Fibroblast of lung (primary cell): ENCODE measurements at regions not wholly inside any gene's neighbourhood (a gene's known extent, or its start where the extent isn't known, plus 50 kb on each side); places are given as distances from the start of the nearest gene placed in this dataset.

Source experiments
- DNase-seq, 2 donors: peaks; one replicate each; pipeline versions ENCODE4 v3.0.0 to v3.0.0-alpha.2; 2010; ENCODE audit warnings: low read depth in 2 of 2
- H2AFZ ChIP-seq: 2 replicates; pipeline ENCODE4 v1.5.1; 2012; ENCODE audit warnings: low read length, control low read depth, inconsistent platforms
- H3K27ac ChIP-seq: 2 replicates; pipeline ENCODE4 v1.5.1; 2011; ENCODE audit warnings: low read length, control low read depth; ENCODE audit not compliant: insufficient read depth
- H3K27me3 ChIP-seq: 2 replicates; pipeline ENCODE4 v1.5.1; 2011; ENCODE audit warnings: mild to moderate bottlenecking, low read length; ENCODE audit not compliant: control insufficient read depth, insufficient read depth
- H3K36me3 ChIP-seq: 2 replicates; pipeline ENCODE4 v1.5.1; 2011; ENCODE audit warnings: low read length; ENCODE audit not compliant: control insufficient read depth, insufficient read depth
- H3K4me1 ChIP-seq: 2 replicates; pipeline ENCODE4 v1.5.1; 2011; ENCODE audit warnings: low read length; ENCODE audit not compliant: control insufficient read depth, insufficient read depth; ENCODE audit errors: extremely low read depth
- H3K4me2 ChIP-seq: 2 replicates; pipeline ENCODE4 v1.5.1; 2011; ENCODE audit warnings: low read length, control low read depth; ENCODE audit not compliant: insufficient read depth; ENCODE audit errors: extremely low read depth
- H3K4me3 ChIP-seq, 4 experiments: fragments of 200-600 bp in 1 of 4; sonication (generic) in 1 of 4; replicated peaks in 1 of 4; 2 replicates each; pipeline ENCODE4 v1.5.1; 2011 to 2016; ENCODE audit warnings: low read length in 4 of 4, low read depth in 3 of 4, mild to moderate bottlenecking in 3 of 4, control low read depth in 2 of 4, inconsistent platforms in 1 of 4, mixed read lengths in 1 of 4; ENCODE audit not compliant: insufficient read depth in 1 of 4; ENCODE audit errors: control extremely low read depth in 1 of 4
- H3K79me2 ChIP-seq: 2 replicates; pipeline ENCODE4 v1.5.1; 2012; ENCODE audit warnings: mild to moderate bottlenecking, low read length, inconsistent platforms; ENCODE audit not compliant: control insufficient read depth, insufficient read depth
- H3K9ac ChIP-seq: 2 replicates; pipeline ENCODE4 v1.5.1; 2011; ENCODE audit warnings: mild to moderate bottlenecking, low read length, control low read depth; ENCODE audit not compliant: insufficient read depth
- H3K9me3 ChIP-seq: 2 replicates; pipeline ENCODE4 v1.5.1; 2012; ENCODE audit warnings: low read depth, low read length; ENCODE audit not compliant: control insufficient read depth, insufficient read depth
- H4K20me1 ChIP-seq: 2 replicates; pipeline ENCODE4 v1.5.1; 2011; ENCODE audit warnings: low read length; ENCODE audit not compliant: control insufficient read depth, insufficient read depth; ENCODE audit errors: extremely low read depth
- CTCF ChIP-seq, 2 donors: IDR thresholded peaks in 1 of 2; conservative IDR thresholded peaks in 1 of 2; 1 replicate in 1 of 2; 2 replicates in 1 of 2; pipeline ENCODE4 v1.5.1; 2011 to 2012; ENCODE audit warnings: low read length in 2 of 2, control low read depth in 1 of 2, inconsistent platforms in 1 of 2, low read depth in 1 of 2, mild to moderate bottlenecking in 1 of 2
- EZH2 ChIP-seq: IDR thresholded peaks from 2 replicates; pipeline ENCODE4 v1.5.1; 2012; ENCODE audit warnings: low read length, control low read depth, mild to moderate bottlenecking; ENCODE audit errors: missing control alignments

GRCh38 chr13:87123987-87124784 lies 547.0 kb upstream of the SLITRK5 start:
- no peaks in the 10 kb centered on the region for H3K79me2 ChIP-seq
- H3K27me3 ChIP-seq, result no peaks in the 10 kb centered on the region
- H3K27ac ChIP-seq, result no peak overlapping the region
- H3K36me3 ChIP-seq, result no peaks in the 10 kb centered on the region
- TF ChIP-seq EZH2 (no peak), CTCF (conservative IDR thresholded peaks at IDR 0.05 in 1 of 2, IDR thresholded peaks at IDR 0.05 in 1 of 2; ENCODE audit: low read depth in 1 of 2, low read length in 2 of 2) (no peak)
- H3K4me1 ChIP-seq, result no peaks in the 10 kb centered on the region
- H4K20me1 ChIP-seq, result no peaks in the 10 kb centered on the region
- H3K9me3 ChIP-seq, result no peaks in the 10 kb centered on the region
- no peak overlapping the region for H3K4me2 ChIP-seq
- H3K9ac ChIP-seq, result no peak overlapping the region
- H2AFZ ChIP-seq, result no peak overlapping the region
- peak; percentile 100 for DNase-seq
- no peak overlapping the region for H3K4me3 ChIP-seq

DNA sequence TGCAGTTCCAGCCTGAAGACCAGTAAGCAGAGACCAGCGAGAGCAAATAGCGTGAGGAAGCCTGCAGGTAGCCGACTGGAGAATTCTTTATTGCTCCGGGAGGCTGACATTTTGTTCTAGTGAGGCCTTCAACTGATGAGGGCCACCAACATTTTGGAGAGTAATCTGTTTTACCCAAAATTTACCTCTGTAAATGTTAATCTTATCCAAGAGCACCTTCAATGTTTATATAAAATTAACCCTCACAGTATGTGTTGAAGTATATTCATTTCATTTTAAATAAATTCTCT lies 546.4 kb upstream of the SLITRK5 start:
- Histone ChIP-seq H3K4me3 (no peak overlapping the region), H3K27ac (no peak overlapping the region), H3K4me2 (no peak overlapping the region), H3K36me3 (no peaks in the 10 kb centered on the region), H2AFZ (no peak overlapping the region), H3K9me3 (no peaks in the 10 kb centered on the region), H3K9ac (no peak overlapping the region), H3K79me2 (no peaks in the 10 kb centered on the region), H3K27me3 (no peaks in the 10 kb centered on the region), H4K20me1 (no peaks in the 10 kb centered on the region), H3K4me1 (no peaks in the 10 kb centered on the region)
- TF ChIP-seq CTCF (conservative IDR thresholded peaks at IDR 0.05 in 1 of 2, IDR thresholded peaks at IDR 0.05 in 1 of 2; ENCODE audit: low read depth in 1 of 2, low read length in 2 of 2), result no peak
- no peak for TF ChIP-seq EZH2
- DNase-seq, result no peak

DNA sequence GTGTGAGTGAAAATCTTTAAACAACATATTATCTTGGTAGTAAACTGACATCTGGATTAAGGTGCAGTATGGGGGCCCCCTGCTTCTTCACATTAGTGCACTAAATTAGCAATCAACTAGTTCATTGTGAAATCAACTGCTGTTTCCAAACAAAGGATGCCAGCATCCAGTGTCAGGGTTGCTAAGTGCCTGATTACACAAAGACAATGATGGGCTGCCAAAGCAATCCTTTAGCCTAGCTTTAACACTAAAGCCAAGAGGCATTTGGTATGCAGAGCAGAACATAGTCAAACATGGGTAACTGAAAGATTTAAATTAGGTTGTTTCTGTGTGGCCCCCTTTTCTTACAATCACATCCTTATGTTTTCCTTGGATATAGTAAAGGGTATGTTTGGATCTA lies 543.1 kb upstream of the SLITRK5 start:
- Histone ChIP-seq H3K4me1 (no peaks in the 10 kb centered on the region), H2AFZ (no peak overlapping the region), H3K36me3 (no peaks in the 10 kb centered on the region), H3K27me3 (no peaks in the 10 kb centered on the region), H3K4me3 (no peak overlapping the region), H3K79me2 (no peaks in the 10 kb centered on the region), H3K4me2 (no peak overlapping the region), H4K20me1 (no peaks in the 10 kb centered on the region), H3K9me3 (no peaks in the 10 kb centered on the region), H3K9ac (no peak overlapping the region), H3K27ac (no peak overlapping the region)
- peak; percentile 19 to 57 for DNase-seq
- TF ChIP-seq CTCF (conservative IDR thresholded peaks at IDR 0.05 in 1 of 2, IDR thresholded peaks at IDR 0.05 in 1 of 2; ENCODE audit: low read depth in 1 of 2, low read length in 2 of 2) (no peak), EZH2 (no peak)
